ENCODE measurements at regions not wholly inside any gene's neighbourhood (a gene's known extent, or its start where the extent isn't known, plus 50 kb on each side); places are given as distances from the start of the nearest gene placed in this dataset.

DNA sequence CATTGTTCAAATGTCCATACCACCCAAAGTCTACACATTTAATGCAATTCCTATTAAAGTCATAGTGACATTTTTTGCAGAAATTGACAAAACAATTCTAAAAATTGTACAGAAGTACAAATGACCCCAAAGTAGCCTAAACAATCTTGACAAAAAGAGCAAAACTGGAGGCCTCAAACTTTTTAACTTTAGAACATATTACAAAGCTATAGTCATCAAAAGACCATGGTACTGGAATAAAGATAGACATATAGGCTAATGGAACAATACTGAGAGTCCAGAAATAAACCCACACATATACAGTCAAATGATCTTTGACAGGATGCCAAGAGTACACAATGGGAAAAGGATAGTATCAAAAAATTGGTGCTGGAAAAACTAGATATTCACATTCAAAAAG, 213.2 kb upstream of the SAMSN1 start:
- no peak for TF ChIP-seq CTCF (IDR thresholded peaks at IDR 0.05; ENCODE audit: unreplicated experiment)
- no peak overlapping the region for H3K4me3 Mint-ChIP-seq
- H3K27ac Mint-ChIP-seq, result no peak overlapping the region
- DNase-seq (ENCODE audit: low spot score in 2 of 2, unreplicated experiment in 2 of 2), result no peak
- H3K4me1 Mint-ChIP-seq, result no peaks in the 10 kb centered on the region
- H3K36me3 Mint-ChIP-seq, result peaks cover 4% of the 10 kb centered on the region
- H3K27me3 Mint-ChIP-seq (ENCODE audit: low read depth), result no peaks in the 10 kb centered on the region
- H3K9me3 Mint-ChIP-seq, result peaks cover 26% of the 10 kb centered on the region

- DNase-seq (ENCODE audit: low spot score in 2 of 2, unreplicated experiment in 2 of 2), result no peak
- Mint-ChIP-seq H3K4me3 (no peak overlapping the region), H3K36me3 (peaks cover 4% of the 10 kb centered on the region), H3K27me3 (ENCODE audit: low read depth) (no peaks in the 10 kb centered on the region), H3K27ac (no peak overlapping the region), H3K4me1 (no peaks in the 10 kb centered on the region), H3K9me3 (peaks cover 29% of the 10 kb centered on the region)
- TF ChIP-seq CTCF (IDR thresholded peaks at IDR 0.05; ENCODE audit: unreplicated experiment), result no peak
These were observed 212.7 kb upstream of the SAMSN1 start for GRCh38 chr21:14758849-14759248.

- H3K9me3 Mint-ChIP-seq, result peaks cover 29% of the 10 kb centered on the region
- H3K27ac Mint-ChIP-seq, result no peak overlapping the region
- no peaks in the 10 kb centered on the region for H3K27me3 Mint-ChIP-seq (ENCODE audit: low read depth)
- H3K4me1 Mint-ChIP-seq, result no peaks in the 10 kb centered on the region
- H3K4me3 Mint-ChIP-seq, result no peak overlapping the region
- no peak for DNase-seq (ENCODE audit: low spot score in 2 of 2, unreplicated experiment in 2 of 2)
- peaks cover 4% of the 10 kb centered on the region for H3K36me3 Mint-ChIP-seq
- TF ChIP-seq CTCF (IDR thresholded peaks at IDR 0.05; ENCODE audit: unreplicated experiment), result no peak
These were observed 211.6 kb upstream of the SAMSN1 start for GRCh38 chr21:14757533-14758327.

DNA sequence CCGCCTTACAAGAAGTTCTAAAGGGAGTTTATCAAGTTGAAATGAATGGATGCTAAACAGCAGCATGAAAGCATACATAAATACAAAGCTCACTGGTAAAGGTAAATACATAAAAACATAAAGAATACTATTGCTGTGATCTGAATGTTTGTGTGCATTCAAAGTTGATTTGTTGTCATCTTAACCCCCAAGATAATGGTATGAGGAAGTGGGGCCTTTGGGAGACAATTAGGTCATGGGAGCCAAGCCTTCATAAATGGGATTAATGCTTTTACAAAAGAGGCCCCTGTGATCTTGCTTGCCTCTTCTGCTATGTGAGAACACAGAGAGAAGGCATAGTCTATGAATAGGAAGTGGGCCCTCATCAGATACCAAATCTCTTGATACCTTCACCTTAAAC, 209.0 kb upstream of the SAMSN1 start:
- peaks cover 29% of the 10 kb centered on the region for H3K9me3 Mint-ChIP-seq
- no peak overlapping the region for H3K4me3 Mint-ChIP-seq
- H3K27me3 Mint-ChIP-seq (ENCODE audit: low read depth), result no peaks in the 10 kb centered on the region
- peaks cover 4% of the 10 kb centered on the region for H3K36me3 Mint-ChIP-seq
- peaks cover under 1% of the 10 kb centered on the region for H3K4me1 Mint-ChIP-seq
- TF ChIP-seq CTCF (IDR thresholded peaks at IDR 0.05; ENCODE audit: unreplicated experiment), result no peak
- no peak overlapping the region for H3K27ac Mint-ChIP-seq
- no peak for DNase-seq (ENCODE audit: low spot score in 2 of 2, unreplicated experiment in 2 of 2)

DNA sequence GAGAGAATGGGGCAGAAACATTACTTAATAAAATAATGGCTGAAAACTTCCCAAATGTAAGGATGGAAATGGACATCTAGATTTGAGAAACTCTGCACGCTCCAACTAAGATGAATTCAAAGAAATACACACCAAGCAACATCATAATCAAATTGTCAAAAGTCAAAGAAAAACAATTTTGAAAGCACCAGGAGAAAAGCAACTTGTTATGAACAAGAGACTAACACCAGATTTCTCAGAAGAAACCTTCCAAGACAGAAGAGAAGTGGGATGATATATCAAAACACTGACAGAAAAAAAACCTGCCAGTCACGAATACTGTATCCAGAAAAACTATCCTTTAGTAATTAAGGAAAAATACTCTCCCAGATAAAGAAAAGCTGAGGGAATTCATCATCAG, 208.6 kb upstream of the SAMSN1 start:
- Mint-ChIP-seq H3K9me3 (peaks cover 28% of the 10 kb centered on the region), H3K4me3 (no peak overlapping the region), H3K27ac (no peak overlapping the region), H3K36me3 (peaks cover 4% of the 10 kb centered on the region), H3K27me3 (ENCODE audit: low read depth) (no peaks in the 10 kb centered on the region), H3K4me1 (peaks cover 4% of the 10 kb centered on the region)
- no peak for DNase-seq (ENCODE audit: low spot score in 2 of 2, unreplicated experiment in 2 of 2)
- TF ChIP-seq CTCF (IDR thresholded peaks at IDR 0.05; ENCODE audit: unreplicated experiment), result no peak

All from mesothelial cell of epicardium (in vitro differentiated cells).